Gastrocnemius medialis (tissue), 4 donors: ENCODE measurements at regions not wholly inside any gene's neighbourhood (a gene's known extent, or its start where the extent isn't known, plus 50 kb on each side); places are given as distances from the start of the nearest gene placed in this dataset.
"Not testable (repeated sequence)": the region's sequence is repeated elsewhere in the genome, so short reads cannot be mapped to it uniquely, and the experiment has no call there.

Source experiments
- ATAC-seq, 2 donors: fragments of 150-250 bp; one replicate each; pipeline ENCODE4 v1.9.1; 2016
- DNase-seq, 2 donors: peaks; one replicate each; pipeline ENCODE4 v3.0.0-alpha.2; 2019
- H3K27ac ChIP-seq, 4 donors: fragments of 200-600 bp; sonication (generic); 1 replicate in 1 of 4; 2 replicates in 3 of 4; pipeline ENCODE4 v1.5.1; 2016 to 2018; ENCODE audit warnings: mild to moderate bottlenecking in 2 of 4, moderate library complexity in 1 of 4
- H3K27me3 ChIP-seq, 3 donors: fragments of 200-600 bp; sonication (generic) in 2 of 3; 1 replicate in 1 of 3; 2 replicates in 2 of 3; pipeline versions ENCODE4 v1.5.1 to v1.6.0; 2016 to 2019; ENCODE audit warnings: mild to moderate bottlenecking in 1 of 3, moderate library complexity in 1 of 3
- H3K36me3 ChIP-seq, 2 donors: fragments of 200-600 bp; sonication (generic) in 1 of 2; one replicate each; pipeline ENCODE4 v1.5.1; 2017 to 2018
- H3K4me1 ChIP-seq, 2 donors: fragments of 200-600 bp; sonication (generic) in 1 of 2; one replicate each; pipeline ENCODE4 v1.5.1; 2016 to 2017; ENCODE audit warnings: mild to moderate bottlenecking in 2 of 2
- H3K4me3 ChIP-seq, 4 donors: fragments of 200-600 bp; sonication (generic) in 3 of 4; 1 replicate in 1 of 4; 2 replicates in 3 of 4; pipeline ENCODE4 v1.5.1; 2016 to 2019; ENCODE audit warnings: mild to moderate bottlenecking in 2 of 4
- H3K9me3 ChIP-seq, 3 donors: fragments of 200-600 bp; sonication (generic) in 2 of 3; 1 replicate in 1 of 3; 2 replicates in 2 of 3; pipeline ENCODE4 v1.5.1; 2016 to 2019
- POLR2A ChIP-seq, 2 donors: fragments of 450-650 bp; IDR thresholded peaks; one replicate each; pipeline ENCODE4 v1.6.1; 2017; ENCODE audit warnings: antibody characterized with exemption in 2 of 2, mild to moderate bottlenecking in 2 of 2, moderate library complexity in 2 of 2
- in situ Hi-C, 4 donors: fragments of 200-750 bp; cut with MboI; loops; one replicate each; pipeline versions ENCODE4 v1.15.0 to v1.8.0; 2017; ENCODE audit warnings: low sequenced_read_pairs in 4 of 4
- intact Hi-C: fragments of 100-400 bp; cut with DNase I; formaldehyde crosslinking; loops from one replicate; pipeline ENCODE4 v1.15.1; 2023; ENCODE audit warnings: low total_unique reads
- TF ChIP-seq, protein P1 (sequence below), 5 experiments: fragments of 450-650 bp in 3 of 5; fragments of 200-600 bp in 2 of 5; sonication (generic) in 2 of 5; IDR thresholded peaks in 4 of 5; conservative IDR thresholded peaks in 1 of 5; 1 replicate in 4 of 5; 2 replicates in 1 of 5; pipeline ENCODE4 v1.5.1; 2016 to 2019; ENCODE audit warnings: antibody characterized with exemption in 5 of 5, mild to moderate bottlenecking in 3 of 5, moderate library complexity in 3 of 5

DNA sequence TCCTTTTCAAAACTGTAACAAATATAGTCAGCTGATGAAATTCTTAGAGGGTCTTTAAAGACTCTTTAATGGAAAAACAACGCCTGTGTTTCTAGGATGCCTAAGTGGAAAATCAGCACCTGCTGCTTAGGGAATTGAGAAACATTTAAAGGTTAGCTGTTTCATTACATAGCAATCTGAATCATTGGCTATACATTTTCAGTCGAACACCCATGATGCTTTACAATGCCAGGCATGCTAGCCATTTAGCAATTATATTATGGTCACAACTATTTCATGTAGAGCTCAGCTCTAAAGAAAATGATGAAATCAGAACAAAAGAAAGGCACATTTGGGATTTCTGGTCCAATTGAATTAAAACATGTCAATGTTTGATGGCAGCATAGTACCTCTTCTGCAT lies 270.3 kb upstream of the SYNCRIP start:
- Histone ChIP-seq H3K4me3 (no peak overlapping the region), H3K4me1 (no peaks in the 10 kb centered on the region), H3K27me3 (no peaks in the 10 kb centered on the region), H3K36me3 (no peaks in the 10 kb centered on the region), H3K27ac (no peak overlapping the region), H3K9me3 (no peaks in the 10 kb centered on the region)
- TF ChIP-seq POLR2A (IDR thresholded peaks at IDR 0.05) = no peak
- TF ChIP-seq, protein P1, sequence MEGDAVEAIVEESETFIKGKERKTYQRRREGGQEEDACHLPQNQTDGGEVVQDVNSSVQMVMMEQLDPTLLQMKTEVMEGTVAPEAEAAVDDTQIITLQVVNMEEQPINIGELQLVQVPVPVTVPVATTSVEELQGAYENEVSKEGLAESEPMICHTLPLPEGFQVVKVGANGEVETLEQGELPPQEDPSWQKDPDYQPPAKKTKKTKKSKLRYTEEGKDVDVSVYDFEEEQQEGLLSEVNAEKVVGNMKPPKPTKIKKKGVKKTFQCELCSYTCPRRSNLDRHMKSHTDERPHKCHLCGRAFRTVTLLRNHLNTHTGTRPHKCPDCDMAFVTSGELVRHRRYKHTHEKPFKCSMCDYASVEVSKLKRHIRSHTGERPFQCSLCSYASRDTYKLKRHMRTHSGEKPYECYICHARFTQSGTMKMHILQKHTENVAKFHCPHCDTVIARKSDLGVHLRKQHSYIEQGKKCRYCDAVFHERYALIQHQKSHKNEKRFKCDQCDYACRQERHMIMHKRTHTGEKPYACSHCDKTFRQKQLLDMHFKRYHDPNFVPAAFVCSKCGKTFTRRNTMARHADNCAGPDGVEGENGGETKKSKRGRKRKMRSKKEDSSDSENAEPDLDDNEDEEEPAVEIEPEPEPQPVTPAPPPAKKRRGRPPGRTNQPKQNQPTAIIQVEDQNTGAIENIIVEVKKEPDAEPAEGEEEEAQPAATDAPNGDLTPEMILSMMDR (IDR thresholded peaks at IDR 0.05 in 4 of 5, conservative IDR thresholded peaks at IDR 0.05 in 1 of 5) = no peak
- intact Hi-C loops = no loop called here
- ATAC-seq = no peak
- in situ Hi-C loops = loop anchor here in 1 of 4 donors (10.0 to 25.0 kb wide), 2 partner anchors 101 to 262 kb away; no protein-coding TSS in a partner anchor
- no peak for DNase-seq

- no peak for DNase-seq
- intact Hi-C loops (no loop called here), in situ Hi-C loops (loop anchor here in 1 of 4 donors (10.0 to 25.0 kb wide), 2 partner anchors 100 to 262 kb away; no protein-coding TSS in a partner anchor)
- Histone ChIP-seq H3K27ac (no peak overlapping the region), H3K4me1 (no peaks in the 10 kb centered on the region), H3K9me3 (no peaks in the 10 kb centered on the region), H3K36me3 (no peaks in the 10 kb centered on the region), H3K4me3 (no peak overlapping the region), H3K27me3 (no peaks in the 10 kb centered on the region)
- ATAC-seq = no peak
- TF ChIP-seq, protein P1 (IDR thresholded peaks at IDR 0.05 in 4 of 5, conservative IDR thresholded peaks at IDR 0.05 in 1 of 5) = no peak
- no peak for TF ChIP-seq POLR2A (IDR thresholded peaks at IDR 0.05)
Observed at GRCh38 chr6:85912582-85912981, 269.9 kb upstream of the SYNCRIP start.

DNA sequence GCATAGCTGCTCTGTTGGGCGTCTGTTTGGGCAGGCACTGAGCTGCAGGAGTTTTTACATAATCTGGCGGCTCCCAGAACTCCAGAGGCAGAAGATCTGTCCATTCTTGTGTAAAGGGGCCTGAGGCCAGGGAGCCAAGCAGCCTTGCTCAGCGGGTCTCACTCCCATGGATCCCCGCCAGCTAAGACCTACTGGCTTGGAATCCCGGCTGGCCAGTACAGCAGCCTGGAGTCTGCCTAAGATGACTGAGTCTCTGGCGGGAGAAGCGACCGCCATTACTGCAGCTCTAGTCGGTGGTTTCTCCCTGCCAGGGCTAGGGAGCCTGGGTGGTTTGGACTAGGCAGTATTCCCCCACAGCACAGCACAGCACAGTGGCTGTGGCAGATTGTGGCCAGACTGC lies 268.4 kb upstream of the SYNCRIP start:
- TF ChIP-seq, protein P1 (IDR thresholded peaks at IDR 0.05 in 4 of 5, conservative IDR thresholded peaks at IDR 0.05 in 1 of 5) = no peak
- TF ChIP-seq POLR2A (IDR thresholded peaks at IDR 0.05) = no peak
- Histone ChIP-seq H3K36me3 (no peaks in the 10 kb centered on the region), H3K4me3 (no peak overlapping the region), H3K4me1 (no peaks in the 10 kb centered on the region), H3K27ac (no peak overlapping the region), H3K27me3 (no peaks in the 10 kb centered on the region), H3K9me3 (no peaks in the 10 kb centered on the region)
- intact Hi-C loops (no loop called here), in situ Hi-C loops (loop anchor here in 1 of 4 donors (10.0 to 25.0 kb wide), 2 partner anchors 99 to 264 kb away; no protein-coding TSS in a partner anchor)
- no peak for ATAC-seq
- no peak for DNase-seq

GRCh38 chr6:85908120-85908519 lies 265.4 kb upstream of the SYNCRIP start:
- not testable (repeated sequence) for ATAC-seq
- in situ Hi-C loops = loop anchor here in 1 of 4 donors (25.0 kb wide), 1 partner anchor 96 kb away; no protein-coding TSS in a partner anchor

GRCh38 chr6:85892346-85892745 lies 249.7 kb upstream of the SYNCRIP start:
- H3K4me1 ChIP-seq = no peaks in the 10 kb centered on the region
- no peak overlapping the region for H3K4me3 ChIP-seq
- intact Hi-C loops (no loop called here), in situ Hi-C loops (no loop called here)
- H3K36me3 ChIP-seq = no peaks in the 10 kb centered on the region
- DNase-seq (no peak), ATAC-seq (no peak)
- H3K27me3 ChIP-seq = no peaks in the 10 kb centered on the region
- no peak overlapping the region for H3K27ac ChIP-seq
- H3K9me3 ChIP-seq = peaks cover 0 to 6% (median 0%) of the 10 kb centered on the region in 3 donors
- TF ChIP-seq, protein P1 (IDR thresholded peaks at IDR 0.05 in 4 of 5, conservative IDR thresholded peaks at IDR 0.05 in 1 of 5) = no peak
- TF ChIP-seq POLR2A (IDR thresholded peaks at IDR 0.05) = no peak

More at GRCh38 chr6:85908120-85908519, 265.4 kb upstream of the SYNCRIP start:
- H3K27ac ChIP-seq, H3K27me3 ChIP-seq, H3K4me3 ChIP-seq, H3K36me3 ChIP-seq, H3K9me3 ChIP-seq, H3K4me1 ChIP-seq, intact Hi-C loops, DNase-seq: not testable (repeated sequence)
